GM18499 (cell line): ENCODE measurements at regions not wholly inside any gene's neighbourhood (a gene's known extent, or its start where the extent isn't known, plus 50 kb on each side); places are given as distances from the start of the nearest gene placed in this dataset.

Source experiments
- ATAC-seq: cut with Tn5 transposase; IDR thresholded peaks from one replicate; pipeline ENCODE4 v1.9.1; 2021; ENCODE audit warnings: moderate number of reproducible peaks; ENCODE audit not compliant: insufficient read depth, unreplicated experiment

DNA sequence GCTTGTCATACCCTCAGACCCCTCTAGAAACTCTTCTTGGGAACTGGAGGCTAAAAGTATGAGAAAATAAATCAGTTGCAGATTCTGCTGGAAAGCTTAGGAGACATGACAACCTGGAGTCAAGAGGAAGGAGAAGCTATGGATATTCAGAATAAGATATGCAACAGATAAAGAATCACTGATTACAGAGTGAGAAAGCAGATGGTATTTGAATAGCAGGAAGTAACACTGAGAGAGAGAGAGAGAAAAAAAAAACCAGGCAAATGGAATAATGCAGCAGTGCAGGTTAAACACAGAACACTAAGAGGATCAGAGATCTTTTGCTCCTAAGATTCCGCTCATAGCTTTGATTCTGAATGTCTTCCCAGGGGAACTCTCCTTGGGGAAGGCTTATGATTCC lies 1284.1 kb upstream of the NXPH2 start:
- no peak for ATAC-seq

DNA sequence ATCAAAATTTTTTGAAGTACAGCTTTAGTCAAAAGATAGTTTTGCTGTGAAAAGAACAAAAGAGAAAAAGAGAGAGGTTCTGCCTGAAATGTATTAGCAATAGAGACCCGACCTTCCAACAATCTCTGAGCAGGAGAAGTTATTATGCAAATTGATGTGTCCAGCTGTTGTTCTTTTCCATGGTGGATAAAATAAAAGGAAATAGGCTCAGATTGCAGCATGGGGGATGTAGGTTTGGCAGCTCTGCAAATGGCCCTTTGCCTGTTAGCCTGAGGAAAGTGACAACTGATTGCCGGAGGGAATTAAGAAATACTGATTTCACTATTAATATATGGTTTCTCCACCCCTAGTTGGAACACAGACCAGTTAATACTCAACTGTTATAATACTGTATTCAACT lies 1283.2 kb upstream of the NXPH2 start:
- no peak for ATAC-seq

DNA sequence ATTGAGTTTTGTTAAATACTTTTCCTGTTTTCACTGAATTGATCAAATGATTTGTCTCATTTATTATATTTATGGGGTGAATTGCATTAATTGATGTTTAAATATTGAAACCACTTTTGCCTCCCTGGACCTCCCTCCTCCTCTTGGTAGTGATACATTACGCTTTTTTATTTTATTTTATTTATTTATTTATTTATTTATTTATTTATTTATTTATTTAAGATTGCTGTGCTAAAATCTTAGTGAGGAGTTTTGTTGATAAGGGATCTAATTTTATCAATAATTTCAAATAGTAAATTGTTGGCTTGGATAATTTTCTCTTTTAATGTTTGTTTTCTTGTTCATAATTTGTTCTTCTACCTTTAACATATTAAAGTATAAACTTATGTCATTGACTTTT lies 1281.0 kb upstream of the NXPH2 start:
- ATAC-seq = no peak

DNA sequence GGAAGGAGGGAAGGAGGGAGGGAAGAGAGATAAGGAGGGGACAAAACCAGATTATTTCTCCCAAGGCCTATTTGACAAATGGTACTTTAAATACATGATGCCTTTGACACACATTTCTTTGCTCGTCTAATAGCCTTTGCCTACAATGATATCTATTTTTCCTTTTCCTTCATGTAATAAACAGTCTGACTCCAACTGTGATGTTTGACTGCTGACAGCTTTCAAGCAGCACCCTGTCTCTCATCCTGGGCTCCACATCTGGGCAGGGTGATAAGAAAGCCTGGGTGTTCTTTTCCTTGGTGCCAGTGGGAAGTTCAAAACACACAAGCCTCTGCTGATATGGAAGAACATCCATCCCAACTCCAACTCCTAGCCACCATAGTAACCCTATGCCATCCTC lies 1277.7 kb upstream of the NXPH2 start:
- ATAC-seq = no peak

DNA sequence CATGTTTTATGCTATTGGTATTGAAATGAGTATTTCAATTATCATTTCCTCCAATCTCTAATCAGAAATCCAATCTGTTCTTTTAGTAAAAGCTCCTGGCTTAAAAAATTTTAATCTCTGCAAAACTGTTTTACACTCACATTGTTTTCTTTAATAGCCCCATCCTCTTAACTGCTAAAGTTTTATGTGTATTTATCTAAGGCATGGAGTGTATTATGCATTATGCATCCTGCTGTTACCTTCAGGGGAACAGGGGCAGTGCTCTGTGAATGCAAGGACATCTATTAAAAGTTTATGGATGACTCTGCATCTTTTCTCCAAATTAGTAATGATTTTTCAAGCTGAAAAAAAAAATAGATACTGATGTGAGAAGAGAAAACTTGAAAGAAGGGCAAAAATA lies 1261.6 kb upstream of the NXPH2 start:
- no peak for ATAC-seq

DNA sequence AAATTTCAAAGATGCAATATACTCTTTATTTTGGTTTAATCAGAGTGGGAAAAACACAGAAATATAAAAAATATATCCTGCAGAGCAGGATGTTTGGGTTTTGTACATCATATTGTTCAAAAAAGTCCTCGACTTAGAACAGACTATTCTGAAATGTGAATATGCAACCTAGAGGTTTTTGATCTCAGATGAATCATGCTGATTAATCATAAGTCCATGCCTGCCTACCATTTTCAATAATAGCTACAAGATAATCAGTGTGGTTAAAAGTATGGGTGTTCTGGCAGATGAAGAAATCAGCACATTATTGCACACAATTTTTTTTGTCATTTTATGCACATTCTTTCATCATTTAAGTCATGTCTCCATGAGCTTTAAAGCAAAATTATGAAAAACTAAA lies 1261.0 kb upstream of the NXPH2 start:
- no peak for ATAC-seq

DNA sequence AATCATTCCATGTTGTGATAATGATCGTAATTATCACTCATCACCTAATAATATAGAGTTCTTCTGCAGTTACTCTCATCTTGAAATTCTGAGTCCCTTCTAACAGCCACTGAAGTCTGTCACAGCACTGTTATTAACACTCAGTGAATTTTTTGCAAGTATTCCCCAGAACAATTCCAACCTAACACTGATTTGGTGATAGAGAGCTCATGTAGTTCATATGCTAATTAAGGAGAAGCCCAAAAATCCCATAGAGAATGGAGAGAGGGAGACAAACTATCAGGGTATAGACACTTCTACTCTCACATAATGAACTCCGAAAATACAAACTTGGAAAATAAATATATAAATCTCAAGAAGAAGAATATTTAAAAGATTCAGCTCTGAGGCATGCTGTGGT lies 1253.4 kb upstream of the NXPH2 start:
- no peak for ATAC-seq

DNA sequence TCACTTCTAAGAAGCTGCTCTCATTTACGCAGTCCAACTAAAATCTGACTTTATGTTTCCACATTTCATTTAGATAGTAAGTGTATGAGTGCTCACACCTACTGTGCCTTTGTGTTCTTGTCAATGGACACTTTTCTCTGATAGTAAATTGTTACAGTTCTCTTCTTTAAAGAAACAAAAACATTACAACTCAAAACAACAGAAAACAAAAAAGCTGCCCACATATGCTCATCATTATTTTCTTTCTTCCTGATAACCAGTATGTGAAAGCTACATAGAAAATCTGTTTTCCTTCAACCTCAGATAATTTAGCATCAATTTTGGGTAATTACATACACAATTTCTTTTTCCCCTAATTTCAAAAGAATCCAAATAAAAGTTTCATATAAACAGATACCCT lies 1247.8 kb upstream of the NXPH2 start:
- no peak for ATAC-seq

DNA sequence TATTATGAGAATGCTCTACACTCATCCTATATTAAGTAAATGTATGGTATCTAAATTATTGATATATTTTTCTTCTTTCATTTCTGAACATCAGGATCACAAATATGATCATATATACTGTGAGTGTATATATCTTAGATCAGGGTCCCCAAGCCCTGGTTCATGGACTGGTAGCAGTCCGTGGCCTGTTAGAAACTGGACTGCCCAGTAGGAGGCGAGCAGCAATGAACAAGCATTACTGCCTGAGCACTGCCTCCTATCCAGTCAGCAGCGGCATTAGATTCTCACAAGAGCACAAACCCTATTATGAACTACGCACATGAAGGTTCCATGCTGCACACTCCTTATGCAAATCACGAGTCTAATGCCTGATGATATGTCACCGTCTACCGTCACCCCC lies 1247.1 kb upstream of the NXPH2 start:
- no peak for ATAC-seq

DNA sequence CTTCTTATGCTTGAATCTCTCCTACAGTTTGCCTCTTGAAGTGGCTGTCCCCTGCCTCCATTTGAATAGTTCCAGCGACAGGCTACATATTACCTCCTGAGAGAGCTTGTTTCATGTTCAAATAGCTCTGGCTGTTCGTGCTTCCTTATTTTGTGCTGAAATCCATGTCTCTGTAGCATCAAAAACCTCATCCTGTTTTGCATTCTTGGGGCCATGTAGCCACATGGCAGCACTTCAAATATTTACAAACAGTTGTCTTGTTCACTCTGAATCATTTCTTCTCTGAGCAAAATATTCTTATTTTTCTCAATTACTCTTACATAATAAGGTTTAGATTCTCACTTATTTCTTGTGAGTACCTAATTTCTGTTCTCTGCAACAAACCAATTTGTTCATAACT lies 1243.1 kb upstream of the NXPH2 start:
- ATAC-seq = no peak

DNA sequence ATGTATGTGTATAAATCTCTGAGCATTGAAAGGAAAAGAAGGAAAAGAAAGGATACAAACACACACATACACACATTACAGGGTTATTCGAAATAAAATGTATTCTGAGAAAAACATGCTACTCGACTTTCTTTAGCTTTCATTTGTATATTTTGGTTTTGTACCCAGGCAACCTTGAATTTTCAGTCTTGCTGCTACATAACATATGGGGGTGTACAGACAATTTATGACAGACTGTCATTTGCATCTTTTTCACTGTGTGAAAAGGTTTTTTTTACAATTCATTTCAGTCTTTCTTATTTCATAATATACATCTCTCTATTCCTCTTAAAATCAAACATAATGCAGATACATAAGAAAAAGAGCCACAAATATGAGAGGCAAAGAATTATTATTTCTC lies 1238.4 kb upstream of the NXPH2 start:
- no peak for ATAC-seq

DNA sequence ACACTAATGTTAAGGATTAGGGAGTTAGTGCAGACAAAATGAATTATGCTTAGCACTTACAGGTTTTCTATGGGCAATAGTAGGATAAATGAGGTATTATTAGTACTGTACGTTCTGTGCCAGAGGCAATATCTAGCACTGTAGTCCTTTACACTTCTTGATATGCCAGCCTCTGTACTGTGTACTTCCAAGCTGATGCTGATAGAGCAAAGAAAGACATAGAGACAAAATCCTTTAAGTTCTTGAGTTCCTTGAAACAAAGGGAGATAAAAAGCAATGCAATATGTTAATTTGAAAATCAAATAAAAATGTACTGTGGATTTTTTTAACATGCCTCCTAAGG lies 1234.0 kb upstream of the NXPH2 start:
- ATAC-seq = no peak

DNA sequence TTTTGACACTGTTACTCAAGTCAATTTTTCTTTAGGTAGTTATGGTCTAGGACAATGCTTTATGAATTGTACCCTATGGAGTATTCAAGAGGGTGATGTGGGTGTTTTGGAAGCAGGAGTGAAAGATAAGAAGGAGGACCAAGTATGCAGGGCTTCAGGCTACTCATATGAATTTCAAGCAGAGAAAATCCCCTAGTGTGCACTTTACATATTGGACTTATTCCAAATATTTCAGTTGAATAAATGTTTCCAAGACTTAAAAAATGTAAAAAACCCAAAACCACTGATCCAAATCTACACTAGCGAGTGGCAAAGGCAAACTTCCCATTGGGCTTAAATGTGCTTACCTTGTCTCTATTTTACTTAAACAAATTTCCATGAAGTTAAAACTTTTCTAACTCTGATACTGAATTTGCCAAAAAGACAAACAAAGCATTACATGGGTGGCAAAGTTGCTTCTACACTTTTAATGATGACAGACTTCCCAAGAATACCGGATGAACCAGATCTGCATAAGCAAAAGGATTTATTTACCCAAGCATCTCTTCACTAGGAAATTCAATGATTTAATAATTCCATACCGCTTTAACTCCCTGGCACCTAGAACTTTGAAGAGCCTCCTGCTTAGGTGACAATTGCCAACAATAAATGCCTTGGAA lies 1233.5 kb upstream of the NXPH2 start:
- ATAC-seq = no peak

DNA sequence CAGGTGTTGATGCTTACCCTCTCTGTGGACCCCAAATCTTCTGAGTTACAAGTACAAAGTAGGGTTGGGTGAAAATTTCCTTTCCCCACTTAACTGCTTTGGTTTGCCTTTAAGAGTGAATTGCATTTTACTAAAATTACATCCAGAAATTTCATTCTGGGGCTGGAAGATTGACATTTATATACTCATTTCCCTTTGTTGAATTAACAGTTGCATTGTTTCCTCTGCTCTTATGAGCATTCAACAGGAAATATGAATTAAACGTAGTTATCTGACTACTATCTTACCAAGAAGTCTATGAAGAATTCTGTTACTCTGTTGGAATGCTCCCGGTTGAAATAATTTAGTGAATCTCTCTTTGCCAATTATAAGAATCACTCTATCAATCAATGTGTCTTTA lies 1231.1 kb upstream of the NXPH2 start:
- no peak for ATAC-seq

DNA sequence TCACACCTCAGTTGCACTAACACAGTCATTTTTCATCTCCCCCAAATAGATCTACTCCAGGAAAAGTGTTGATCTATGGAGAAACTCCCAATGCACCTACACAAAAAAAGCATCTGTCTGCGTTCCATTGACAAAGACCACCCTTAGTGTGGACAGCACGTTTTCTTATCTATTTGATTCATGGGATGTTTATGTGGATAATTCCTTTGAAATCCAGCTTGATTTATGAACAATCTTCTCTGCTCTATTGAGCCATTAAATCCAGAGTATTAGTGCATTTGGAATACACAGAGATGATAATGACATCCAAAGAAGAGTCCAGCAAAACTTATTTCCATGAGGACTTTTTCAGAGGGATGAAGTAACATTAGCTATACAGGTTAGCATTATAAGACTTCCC lies 1221.9 kb upstream of the NXPH2 start:
- no peak for ATAC-seq

DNA sequence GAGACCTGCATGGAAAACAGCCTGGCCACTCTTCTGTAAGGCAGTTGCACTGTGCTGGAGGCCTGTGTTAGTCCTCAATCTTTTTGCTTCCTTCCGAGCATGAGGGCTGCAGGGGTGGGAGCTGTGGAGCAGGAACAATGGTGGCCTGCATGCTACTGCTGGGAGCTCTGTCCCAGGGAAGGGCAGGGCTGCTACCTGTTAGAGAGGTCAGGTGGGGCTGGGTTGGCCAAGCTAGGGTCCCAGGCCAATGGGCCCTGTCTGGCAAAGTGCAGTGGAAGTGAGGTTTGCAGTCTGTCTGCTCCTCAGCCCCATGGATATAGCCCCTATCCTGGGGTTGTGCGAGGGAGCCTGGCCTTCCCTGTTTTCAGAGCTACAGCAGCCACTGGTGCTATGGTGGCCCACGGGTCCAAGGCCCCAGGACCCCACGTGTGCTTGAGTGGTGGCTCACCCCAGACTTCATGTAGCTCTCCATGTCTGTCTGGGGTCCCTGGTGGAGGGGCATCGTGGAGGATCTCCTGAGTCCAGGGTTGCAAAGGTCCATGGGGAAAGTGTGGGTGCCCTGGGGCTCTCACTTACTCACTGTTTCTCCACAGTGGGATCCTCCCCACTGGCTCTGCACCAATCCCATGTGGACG lies 1212.6 kb upstream of the NXPH2 start:
- ATAC-seq = no peak

DNA sequence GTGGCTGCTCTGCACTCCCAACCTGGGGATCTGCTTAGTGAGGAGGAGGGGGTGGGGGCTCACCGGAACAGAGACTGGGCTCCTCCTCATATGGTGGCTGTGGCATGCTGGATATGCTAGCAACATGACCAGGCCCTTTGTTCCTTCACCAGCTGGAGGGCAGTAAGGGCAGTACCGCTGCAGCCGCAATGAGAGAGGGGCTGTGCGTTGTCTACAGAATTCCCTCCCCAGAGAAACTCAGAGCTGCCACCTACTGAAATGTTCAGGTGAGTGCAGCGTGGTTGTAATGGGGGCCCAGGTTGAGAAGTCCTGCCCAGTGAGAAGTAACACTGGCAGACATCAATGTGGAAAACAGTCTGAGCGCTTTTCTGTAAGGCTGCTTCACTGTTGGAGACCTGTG lies 1211.9 kb upstream of the NXPH2 start:
- ATAC-seq = no peak

DNA sequence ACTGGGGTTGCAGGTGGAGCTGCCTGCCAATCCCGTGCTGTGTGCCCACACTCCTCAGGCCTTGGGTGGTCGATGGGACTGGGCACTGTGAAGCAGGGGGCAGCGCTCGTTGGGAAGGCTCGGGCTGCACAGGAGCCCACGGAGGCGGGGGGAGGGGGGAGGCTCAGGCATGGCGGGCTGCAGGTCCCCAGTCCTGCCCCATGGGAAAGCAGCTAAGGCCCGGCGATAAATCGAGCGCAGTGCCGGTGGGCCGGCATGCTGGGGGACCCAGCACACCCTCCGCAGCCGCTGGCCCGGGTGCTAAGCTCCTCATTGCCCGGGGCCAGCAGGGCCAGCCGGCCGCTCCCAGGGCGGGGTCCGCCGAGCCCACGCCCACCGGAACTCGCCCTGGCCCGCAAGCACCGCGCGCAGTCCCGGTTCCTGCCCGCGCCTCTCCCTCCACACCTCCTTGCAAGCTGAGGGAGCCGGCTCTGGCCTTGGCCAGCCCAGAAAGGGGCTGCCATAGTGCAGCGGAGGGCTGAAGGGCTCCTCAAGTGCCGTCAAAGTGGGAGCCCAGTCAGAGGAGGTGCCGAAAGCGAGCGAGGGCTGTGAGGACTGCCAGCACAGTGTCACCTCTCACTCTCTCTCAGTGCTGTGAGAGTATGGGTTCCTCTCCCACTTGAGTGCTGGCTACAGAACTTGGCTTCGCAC lies 1210.6 kb upstream of the NXPH2 start:
- ATAC-seq = no peak

DNA sequence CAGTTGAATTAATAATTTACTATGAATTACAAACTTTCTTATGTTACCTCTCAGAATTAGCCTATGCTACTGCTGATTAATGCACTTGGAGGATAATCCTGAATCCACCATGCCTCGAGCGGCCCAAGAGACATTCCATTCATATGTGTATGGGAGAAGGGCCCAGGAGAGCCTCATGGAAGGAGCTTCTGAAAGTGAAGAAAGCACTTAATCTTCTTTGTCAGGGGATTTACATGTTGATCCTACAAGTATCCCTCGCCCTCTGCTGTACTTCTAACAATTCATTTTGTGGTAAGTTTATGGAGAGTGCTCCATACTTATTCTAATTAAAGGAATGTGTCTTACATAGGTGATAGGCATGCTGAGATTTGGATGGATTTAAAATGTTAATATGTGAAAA lies 1189.1 kb upstream of the NXPH2 start:
- ATAC-seq = no peak

DNA sequence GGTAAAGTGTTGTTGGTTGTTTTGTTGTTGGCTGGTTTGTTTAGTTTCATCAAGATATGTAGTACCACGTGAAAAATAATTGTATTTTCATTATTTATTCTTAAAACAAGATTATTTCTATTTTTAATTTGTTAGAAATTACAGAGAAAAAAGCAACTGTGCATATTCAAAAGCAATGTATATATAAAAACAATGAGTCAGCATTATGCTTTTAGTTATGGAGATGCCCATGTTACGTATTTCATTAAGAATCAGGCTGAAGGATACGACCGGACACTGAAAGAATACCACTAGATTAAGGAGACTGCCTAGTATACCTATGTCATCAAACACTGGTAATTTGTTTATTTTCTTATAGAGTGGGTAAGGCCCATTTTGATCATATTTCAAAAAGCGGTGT lies 1188.4 kb upstream of the NXPH2 start:
- no peak for ATAC-seq

DNA sequence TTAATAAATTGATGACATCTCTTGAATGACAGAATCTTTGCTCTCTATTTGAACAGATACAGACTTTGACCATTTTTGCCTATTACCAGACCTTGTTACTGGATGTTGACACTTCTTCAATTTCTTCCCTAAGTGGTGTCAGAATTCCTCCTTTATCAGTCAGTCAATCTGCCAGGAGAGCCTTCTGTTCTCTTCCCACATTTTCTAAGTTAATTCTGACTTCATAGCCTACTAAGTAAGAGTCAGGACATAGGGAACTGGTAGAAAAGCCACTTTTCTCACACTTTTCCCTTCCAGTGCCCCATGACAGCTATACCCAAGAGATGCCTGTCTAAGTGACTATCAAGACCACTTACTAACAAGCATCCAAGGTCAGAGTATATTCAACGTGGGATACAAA lies 1187.5 kb upstream of the NXPH2 start:
- no peak for ATAC-seq
